ENCODE measurements at regions not wholly inside any gene's neighbourhood (a gene's known extent, or its start where the extent isn't known, plus 50 kb on each side); places are given as distances from the start of the nearest gene placed in this dataset.

DNA sequence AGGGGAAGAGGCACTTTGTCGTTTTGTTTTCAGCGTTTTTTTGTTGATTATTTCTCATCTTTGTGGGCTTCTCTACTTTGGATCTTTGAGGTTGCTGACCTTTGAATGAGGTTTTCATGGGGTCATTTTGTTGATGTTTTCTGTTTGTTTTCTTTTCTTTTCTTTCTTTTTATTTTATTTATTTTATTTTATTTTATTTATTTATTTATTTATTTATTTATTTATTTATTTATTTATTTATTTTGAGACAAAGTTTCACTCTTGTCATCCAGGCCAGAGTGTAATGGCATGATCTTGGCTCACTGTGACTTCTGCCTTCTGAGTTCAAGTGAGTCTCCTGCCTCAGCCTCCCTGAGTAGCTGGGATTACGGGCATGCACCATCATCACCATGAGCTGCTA lies 946.7 kb downstream of the TLE4 start:
- in situ Hi-C loops (cut with MboI; ENCODE audit: low sequenced_read_pairs, unreplicated experiment) = no loop called here
- no peak for DNase-seq (ENCODE audit: low spot score)
- no peak for TF ChIP-seq CTCF (IDR thresholded peaks at IDR 0.05; ENCODE audit: borderline replicate concordance, control extremely low read depth, extremely low read depth, insufficient read depth, missing control alignments)

DNA sequence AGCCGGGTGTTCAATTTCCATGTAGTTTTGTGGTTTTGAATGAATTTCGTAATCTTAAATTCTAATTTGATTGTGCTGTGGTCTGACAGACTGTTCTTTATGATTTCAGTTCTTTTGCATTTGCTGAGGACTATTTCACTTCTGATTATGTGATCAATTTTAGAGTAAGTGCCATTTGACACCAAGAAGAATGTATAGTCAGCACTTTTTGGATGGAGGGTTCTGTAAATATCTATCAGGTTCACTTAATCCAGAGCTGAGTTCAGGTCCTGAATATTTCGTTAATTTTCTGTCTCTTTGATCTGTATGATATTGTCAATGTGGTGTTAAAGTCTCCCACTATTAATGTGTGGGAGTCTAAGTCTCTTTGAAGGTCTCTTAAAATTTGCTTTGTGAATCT lies 944.9 kb downstream of the TLE4 start:
- in situ Hi-C loops (cut with MboI; ENCODE audit: low sequenced_read_pairs, unreplicated experiment) = no loop called here

GRCh38 chr9:80509358-80509757 lies 937.6 kb downstream of the TLE4 start:
- in situ Hi-C loops (cut with MboI; ENCODE audit: low sequenced_read_pairs, unreplicated experiment) = no loop called here

More for the DNA sequence above, 944.9 kb downstream of the TLE4 start:
- no peak for DNase-seq (ENCODE audit: low spot score)
- TF ChIP-seq CTCF (IDR thresholded peaks at IDR 0.05; ENCODE audit: borderline replicate concordance, control extremely low read depth, extremely low read depth, insufficient read depth, missing control alignments) = no peak

DNA sequence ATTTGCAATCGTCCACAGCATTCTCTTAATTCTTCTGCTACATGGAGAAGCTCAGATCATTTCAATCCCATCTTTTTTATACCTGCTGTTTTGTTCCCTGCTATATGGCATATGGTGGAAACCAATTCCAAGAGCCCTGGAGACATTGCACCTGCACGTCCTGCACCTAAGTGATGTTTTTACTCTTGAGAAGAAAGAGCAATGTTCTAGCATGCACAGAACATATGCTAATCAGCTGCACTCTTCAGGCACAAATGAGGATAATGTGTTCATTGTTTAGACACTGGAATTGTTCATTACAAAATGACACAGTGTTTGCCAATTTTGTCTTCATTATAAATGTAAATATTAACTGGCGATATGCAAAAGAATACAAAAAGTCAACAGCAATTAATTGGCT lies 935.8 kb downstream of the TLE4 start:
- in situ Hi-C loops (cut with MboI; ENCODE audit: low sequenced_read_pairs, unreplicated experiment) = no loop called here
- no peak for TF ChIP-seq CTCF (IDR thresholded peaks at IDR 0.05; ENCODE audit: borderline replicate concordance, control extremely low read depth, extremely low read depth, insufficient read depth, missing control alignments)
- no peak for DNase-seq (ENCODE audit: low spot score)

More at GRCh38 chr9:80509358-80509757, 937.6 kb downstream of the TLE4 start:
- no peak for DNase-seq (ENCODE audit: low spot score)
- TF ChIP-seq CTCF (IDR thresholded peaks at IDR 0.05; ENCODE audit: borderline replicate concordance, control extremely low read depth, extremely low read depth, insufficient read depth, missing control alignments) = no peak

GRCh38 chr9:80504601-80505230 lies 933.0 kb downstream of the TLE4 start:
- in situ Hi-C loops (cut with MboI; ENCODE audit: low sequenced_read_pairs, unreplicated experiment) = no loop called here
- no peak for DNase-seq (ENCODE audit: low spot score)
- TF ChIP-seq CTCF (IDR thresholded peaks at IDR 0.05; ENCODE audit: borderline replicate concordance, control extremely low read depth, extremely low read depth, insufficient read depth, missing control alignments) = no peak

DNA sequence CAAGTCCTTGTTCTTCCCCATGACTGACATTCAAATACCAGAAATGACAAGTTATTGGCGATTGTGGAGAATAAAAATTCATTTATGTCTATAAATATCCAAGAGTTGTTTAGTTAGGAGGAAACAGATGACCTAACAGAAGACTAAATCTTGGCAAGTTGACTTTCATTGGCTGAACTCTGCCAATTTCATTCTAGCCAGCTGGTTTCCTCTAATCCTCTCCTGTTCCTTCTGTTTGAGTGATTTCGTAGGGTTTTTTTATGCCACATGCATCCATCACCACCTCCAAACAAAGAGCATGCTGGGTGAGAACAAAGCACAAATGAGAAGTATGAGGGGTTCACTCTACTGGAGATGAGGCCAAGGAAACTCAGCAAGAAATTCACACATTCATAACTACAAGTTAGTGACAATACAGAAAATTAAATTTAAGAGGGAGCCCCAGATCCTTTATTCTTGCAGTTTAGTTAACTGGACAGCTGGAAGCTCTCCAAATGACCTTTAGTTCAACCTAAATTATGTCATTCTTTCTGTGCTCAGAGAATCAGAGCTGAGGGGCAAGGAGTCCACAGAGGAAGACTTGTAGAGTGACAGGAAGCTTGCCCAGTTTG lies 932.0 kb downstream of the TLE4 start:
- in situ Hi-C loops (cut with MboI; ENCODE audit: low sequenced_read_pairs, unreplicated experiment) = no loop called here
- no peak for TF ChIP-seq CTCF (IDR thresholded peaks at IDR 0.05; ENCODE audit: borderline replicate concordance, control extremely low read depth, extremely low read depth, insufficient read depth, missing control alignments)
- DNase-seq (ENCODE audit: low spot score) = no peak

Data from GM13976 (cell line).